ENCODE measurements at regions not wholly inside any gene's neighbourhood (a gene's known extent, or its start where the extent isn't known, plus 50 kb on each side); places are given as distances from the start of the nearest gene placed in this dataset.

DNA sequence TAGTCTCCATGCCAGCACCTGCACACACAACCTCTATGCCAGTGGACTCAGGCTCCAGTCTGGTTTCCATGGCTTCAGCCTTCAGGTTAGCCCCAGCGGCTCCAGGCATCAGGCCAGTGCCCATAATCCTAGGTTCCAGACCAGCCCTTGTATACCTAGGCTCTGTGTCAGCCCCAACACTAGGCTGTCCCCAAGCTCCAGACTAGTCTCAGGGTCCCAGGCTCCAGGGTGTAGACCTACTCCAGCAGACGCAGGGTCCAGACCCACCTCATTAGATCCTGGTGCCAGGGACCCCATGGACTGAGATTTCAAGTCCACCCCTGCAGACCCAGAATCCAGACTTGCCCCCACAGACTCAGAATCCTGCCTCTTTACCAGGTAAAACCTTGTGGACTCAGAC, 275.9 kb downstream of the SLC16A7 start:
- TF ChIP-seq, protein P1, sequence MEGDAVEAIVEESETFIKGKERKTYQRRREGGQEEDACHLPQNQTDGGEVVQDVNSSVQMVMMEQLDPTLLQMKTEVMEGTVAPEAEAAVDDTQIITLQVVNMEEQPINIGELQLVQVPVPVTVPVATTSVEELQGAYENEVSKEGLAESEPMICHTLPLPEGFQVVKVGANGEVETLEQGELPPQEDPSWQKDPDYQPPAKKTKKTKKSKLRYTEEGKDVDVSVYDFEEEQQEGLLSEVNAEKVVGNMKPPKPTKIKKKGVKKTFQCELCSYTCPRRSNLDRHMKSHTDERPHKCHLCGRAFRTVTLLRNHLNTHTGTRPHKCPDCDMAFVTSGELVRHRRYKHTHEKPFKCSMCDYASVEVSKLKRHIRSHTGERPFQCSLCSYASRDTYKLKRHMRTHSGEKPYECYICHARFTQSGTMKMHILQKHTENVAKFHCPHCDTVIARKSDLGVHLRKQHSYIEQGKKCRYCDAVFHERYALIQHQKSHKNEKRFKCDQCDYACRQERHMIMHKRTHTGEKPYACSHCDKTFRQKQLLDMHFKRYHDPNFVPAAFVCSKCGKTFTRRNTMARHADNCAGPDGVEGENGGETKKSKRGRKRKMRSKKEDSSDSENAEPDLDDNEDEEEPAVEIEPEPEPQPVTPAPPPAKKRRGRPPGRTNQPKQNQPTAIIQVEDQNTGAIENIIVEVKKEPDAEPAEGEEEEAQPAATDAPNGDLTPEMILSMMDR (IDR thresholded peaks at IDR 0.05; ENCODE audit: insufficient read depth, low read length), result no peak
- TF ChIP-seq, protein P2, sequence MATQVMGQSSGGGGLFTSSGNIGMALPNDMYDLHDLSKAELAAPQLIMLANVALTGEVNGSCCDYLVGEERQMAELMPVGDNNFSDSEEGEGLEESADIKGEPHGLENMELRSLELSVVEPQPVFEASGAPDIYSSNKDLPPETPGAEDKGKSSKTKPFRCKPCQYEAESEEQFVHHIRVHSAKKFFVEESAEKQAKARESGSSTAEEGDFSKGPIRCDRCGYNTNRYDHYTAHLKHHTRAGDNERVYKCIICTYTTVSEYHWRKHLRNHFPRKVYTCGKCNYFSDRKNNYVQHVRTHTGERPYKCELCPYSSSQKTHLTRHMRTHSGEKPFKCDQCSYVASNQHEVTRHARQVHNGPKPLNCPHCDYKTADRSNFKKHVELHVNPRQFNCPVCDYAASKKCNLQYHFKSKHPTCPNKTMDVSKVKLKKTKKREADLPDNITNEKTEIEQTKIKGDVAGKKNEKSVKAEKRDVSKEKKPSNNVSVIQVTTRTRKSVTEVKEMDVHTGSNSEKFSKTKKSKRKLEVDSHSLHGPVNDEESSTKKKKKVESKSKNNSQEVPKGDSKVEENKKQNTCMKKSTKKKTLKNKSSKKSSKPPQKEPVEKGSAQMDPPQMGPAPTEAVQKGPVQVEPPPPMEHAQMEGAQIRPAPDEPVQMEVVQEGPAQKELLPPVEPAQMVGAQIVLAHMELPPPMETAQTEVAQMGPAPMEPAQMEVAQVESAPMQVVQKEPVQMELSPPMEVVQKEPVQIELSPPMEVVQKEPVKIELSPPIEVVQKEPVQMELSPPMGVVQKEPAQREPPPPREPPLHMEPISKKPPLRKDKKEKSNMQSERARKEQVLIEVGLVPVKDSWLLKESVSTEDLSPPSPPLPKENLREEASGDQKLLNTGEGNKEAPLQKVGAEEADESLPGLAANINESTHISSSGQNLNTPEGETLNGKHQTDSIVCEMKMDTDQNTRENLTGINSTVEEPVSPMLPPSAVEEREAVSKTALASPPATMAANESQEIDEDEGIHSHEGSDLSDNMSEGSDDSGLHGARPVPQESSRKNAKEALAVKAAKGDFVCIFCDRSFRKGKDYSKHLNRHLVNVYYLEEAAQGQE (IDR thresholded peaks at IDR 0.05; ENCODE audit: insufficient replicate concordance, low read depth), result no peak
- TF ChIP-seq POLR2AphosphoS5 (IDR thresholded peaks at IDR 0.05; ENCODE audit: low read depth), result no peak
